ENCODE measurements at regions not wholly inside any gene's neighbourhood (a gene's known extent, or its start where the extent isn't known, plus 50 kb on each side); places are given as distances from the start of the nearest gene placed in this dataset.

GRCh38 chr20:6471871-6472270, 295.6 kb upstream of the BMP2 start:
- no peaks in the 10 kb centered on the region for H3K9me3 ChIP-seq
- no peaks in the 10 kb centered on the region for H3K4me1 ChIP-seq
- H3K27me3 ChIP-seq = no peaks in the 10 kb centered on the region
- H3K36me3 ChIP-seq = no peaks in the 10 kb centered on the region
- DNase-seq (ENCODE audit: low spot score in 2 of 2) = no peak
- intact Hi-C loops (cut with DNase I; ENCODE audit: low total_unique reads) = no loop called here
- no peak for TF ChIP-seq CTCF (IDR thresholded peaks at IDR 0.05)
- no peak for TF ChIP-seq POLR2AphosphoS5 (IDR thresholded peaks at IDR 0.05)
- TF ChIP-seq POLR2A (IDR thresholded peaks at IDR 0.05) = no peak
- H3K4me3 ChIP-seq = no peak overlapping the region
- H3K27ac ChIP-seq = no peak overlapping the region

GRCh38 chr20:6471110-6471647, 296.3 kb upstream of the BMP2 start:
- intact Hi-C loops (cut with DNase I; ENCODE audit: low total_unique reads) = no loop called here
- H3K36me3 ChIP-seq = no peaks in the 10 kb centered on the region
- no peak for DNase-seq (ENCODE audit: low spot score in 2 of 2)
- H3K4me3 ChIP-seq = no peak overlapping the region
- no peak for TF ChIP-seq POLR2AphosphoS5 (IDR thresholded peaks at IDR 0.05)
- TF ChIP-seq CTCF (IDR thresholded peaks at IDR 0.05) = no peak
- no peak for TF ChIP-seq POLR2A (IDR thresholded peaks at IDR 0.05)
- no peaks in the 10 kb centered on the region for H3K27me3 ChIP-seq
- no peak overlapping the region for H3K27ac ChIP-seq
- no peaks in the 10 kb centered on the region for H3K4me1 ChIP-seq
- no peaks in the 10 kb centered on the region for H3K9me3 ChIP-seq

GRCh38 chr20:6469695-6470094, 297.8 kb upstream of the BMP2 start:
- H3K9me3 ChIP-seq = no peaks in the 10 kb centered on the region
- TF ChIP-seq POLR2AphosphoS5 (IDR thresholded peaks at IDR 0.05) (no peak), POLR2A (IDR thresholded peaks at IDR 0.05) (no peak), CTCF (IDR thresholded peaks at IDR 0.05) (no peak)
- no peaks in the 10 kb centered on the region for H3K4me1 ChIP-seq
- H3K27me3 ChIP-seq = no peaks in the 10 kb centered on the region
- H3K27ac ChIP-seq = no peak overlapping the region
- no peaks in the 10 kb centered on the region for H3K36me3 ChIP-seq
- intact Hi-C loops (cut with DNase I; ENCODE audit: low total_unique reads) = no loop called here
- no peak overlapping the region for H3K4me3 ChIP-seq
- no peak for DNase-seq (ENCODE audit: low spot score in 2 of 2)

- no peak for TF ChIP-seq CTCF (IDR thresholded peaks at IDR 0.05)
- TF ChIP-seq POLR2A (IDR thresholded peaks at IDR 0.05) = no peak
- TF ChIP-seq POLR2AphosphoS5 (IDR thresholded peaks at IDR 0.05) = no peak
- no peaks in the 10 kb centered on the region for H3K36me3 ChIP-seq
Measured at GRCh38 chr20:6468423-6469116, 298.9 kb upstream of the BMP2 start.

GRCh38 chr20:6467562-6467961, 299.9 kb upstream of the BMP2 start:
- Histone ChIP-seq H3K9me3 (no peaks in the 10 kb centered on the region), H3K36me3 (no peaks in the 10 kb centered on the region), H3K4me3 (no peak overlapping the region), H3K4me1 (no peaks in the 10 kb centered on the region), H3K27me3 (no peaks in the 10 kb centered on the region), H3K27ac (no peak overlapping the region)
- TF ChIP-seq POLR2A (IDR thresholded peaks at IDR 0.05) = no peak
- TF ChIP-seq POLR2AphosphoS5 (IDR thresholded peaks at IDR 0.05) = no peak
- TF ChIP-seq CTCF (IDR thresholded peaks at IDR 0.05) = no peak
- intact Hi-C loops (cut with DNase I; ENCODE audit: low total_unique reads) = no loop called here
- no peak for DNase-seq (ENCODE audit: low spot score in 2 of 2)

More at GRCh38 chr20:6468423-6469116, 298.9 kb upstream of the BMP2 start:
- Histone ChIP-seq H3K27me3 (no peaks in the 10 kb centered on the region), H3K4me1 (no peaks in the 10 kb centered on the region), H3K9me3 (no peaks in the 10 kb centered on the region), H3K4me3 (no peak overlapping the region), H3K27ac (no peak overlapping the region)
- intact Hi-C loops (cut with DNase I; ENCODE audit: low total_unique reads) = no loop called here
- no peak for DNase-seq (ENCODE audit: low spot score in 2 of 2)

Data from breast epithelium (tissue), 4 donors.